HCT116 (cell line): ENCODE measurements at regions not wholly inside any gene's neighbourhood (a gene's known extent, or its start where the extent isn't known, plus 50 kb on each side); places are given as distances from the start of the nearest gene placed in this dataset.

ENCODE experiments used
- ATAC-seq: fragments of 200-7000 bp; cut with Tn5 transposase; 2 replicates; pipeline ENCODE4 v1.9.1; 2020; ENCODE audit warnings: mild to moderate bottlenecking, moderate library complexity
- BruUV-seq: library from RNA; stranded (reverse); fragments of 400-500 nt; replicated peaks from 2 replicates; lab custom pipeline; 2021; lab: Mats Ljungman, UMichigan
- CTCF ChIA-PET: fragments of 300-600 bp; sonication (Branson Sonifier 250); formaldehyde crosslinking; loops from one replicate; lab custom pipeline; 2021; ENCODE audit warnings: antibody characterized with exemption; lab: Charles Lee
- POLR2A ChIA-PET: fragments of 300-600, 350-600 bp; sonication (Branson Sonifier 250); formaldehyde crosslinking; loops from one replicate; lab custom pipeline; 2021; ENCODE audit warnings: antibody characterized with exemption; lab: Charles Lee
- RAD21 ChIA-PET, 2 experiments: fragments of 300-600 bp; sonication (Branson Sonifier 250); formaldehyde crosslinking; loops; one replicate each; lab custom pipeline; 2023; ENCODE audit warnings: low total read pairs in 2 of 2; ENCODE audit not compliant: uncharacterized antibody in 2 of 2, unreplicated experiment in 2 of 2, low non-redundant PET in 1 of 2; lab: Charles Lee
- DNase-seq: peaks from one replicate; pipeline ENCODE4 v3.0.0-alpha.2; 2010; ENCODE audit warnings: low read depth, low spot score
- H2AFZ ChIP-seq: fragments of 200-600 bp; shearing (Covaris generic), sonication (generic); 2 replicates; pipeline ENCODE4 v1.6.1; 2017; ENCODE audit warnings: low read depth, mixed run types, mixed read lengths, antibody characterized with exemption, low read length; ENCODE audit not compliant: poor library complexity, severe bottlenecking
- H3K27ac ChIP-seq: 2 replicates; pipeline ENCODE4 v1.5.1; 2012; ENCODE audit warnings: low read depth, low read length
- H3K27me3 ChIP-seq: fragments of 200-600 bp; sonication (generic); 2 replicates; pipeline ENCODE4 v1.6.1; 2016; ENCODE audit warnings: mixed run types, low read length, mixed read lengths; ENCODE audit not compliant: insufficient read depth
- H3K36me3 ChIP-seq, 2 experiments: fragments of 200-500 bp in 1 of 2; fragments of 200-600 bp in 1 of 2; sonication (Bioruptor generic) in 1 of 2; sonication (generic) in 1 of 2; 2 replicates each; pipeline versions ENCODE4 v1.5.1 to v1.6.1; 2014 to 2016; ENCODE audit warnings: low read length in 2 of 2, inconsistent platforms in 1 of 2, mixed read lengths in 1 of 2, mixed run types in 1 of 2; ENCODE audit not compliant: insufficient read depth in 2 of 2, control insufficient read depth in 1 of 2
- H3K4me1 ChIP-seq, 2 experiments: fragments of 200-600 bp in 1 of 2; sonication (generic) in 1 of 2; 2 replicates each; pipeline versions ENCODE4 v1.5.1 to v1.6.1; 2012 to 2017; ENCODE audit warnings: low read length in 2 of 2, inconsistent platforms in 1 of 2, mild to moderate bottlenecking in 1 of 2, mixed read lengths in 1 of 2, mixed run types in 1 of 2, moderate library complexity in 1 of 2; ENCODE audit not compliant: insufficient read depth in 2 of 2, control insufficient read depth in 1 of 2
- H3K4me2 ChIP-seq: fragments of 200-600 bp; sonication (generic); 2 replicates; pipeline ENCODE4 v1.6.1; 2017; ENCODE audit warnings: mixed run types, low read length, mixed read lengths
- H3K4me3 ChIP-seq, 2 experiments: fragments of 200-600 bp in 1 of 2; sonication (generic) in 1 of 2; replicated peaks in 1 of 2; 2 replicates each; pipeline ENCODE4 v1.5.1; 2011 to 2016; ENCODE audit warnings: low read length in 2 of 2, control low read depth in 1 of 2, low read depth in 1 of 2, mild to moderate bottlenecking in 1 of 2, mixed read lengths in 1 of 2, mixed run types in 1 of 2
- H3K79me2 ChIP-seq: fragments of 200-600 bp; sonication (generic); 2 replicates; pipeline ENCODE4 v1.6.1; 2017; ENCODE audit warnings: mild to moderate bottlenecking, mixed run types, low read length, moderate library complexity, mixed read lengths; ENCODE audit not compliant: insufficient read depth
- H3K9ac ChIP-seq: fragments of 200-600 bp; sonication (generic); 2 replicates; pipeline ENCODE4 v1.6.1; 2016; ENCODE audit warnings: low read length, mixed read lengths
- H3K9me2 ChIP-seq: fragments of 200-600 bp; sonication (generic), shearing (Covaris generic); 2 replicates; pipeline ENCODE4 v1.6.1; 2017; ENCODE audit warnings: mixed run types, mild to moderate bottlenecking, moderate library complexity; ENCODE audit not compliant: insufficient read depth
- H3K9me3 ChIP-seq, 2 experiments: fragments of 200-500 bp in 1 of 2; fragments of 200-600 bp in 1 of 2; sonication (Bioruptor generic) in 1 of 2; sonication (generic) in 1 of 2; 2 replicates each; pipeline ENCODE4 v1.6.1; 2014 to 2017; ENCODE audit warnings: low read length in 2 of 2, mixed read lengths in 2 of 2, inconsistent platforms in 1 of 2, low read depth in 1 of 2, mild to moderate bottlenecking in 1 of 2, mixed run types in 1 of 2, moderate library complexity in 1 of 2; ENCODE audit not compliant: control insufficient read depth in 1 of 2, insufficient read depth in 1 of 2
- H4K20me1 ChIP-seq: fragments of 200-600 bp; sonication (generic), shearing (Covaris generic); 2 replicates; pipeline ENCODE4 v1.6.1; 2017; ENCODE audit warnings: mixed run types, mild to moderate bottlenecking, moderate library complexity; ENCODE audit not compliant: insufficient read depth
- CBX3 ChIP-seq: IDR thresholded peaks from 2 replicates; pipeline ENCODE4 v1.6.1; 2012; ENCODE audit warnings: low read depth
- CEBPB ChIP-seq: IDR thresholded peaks from 2 replicates; pipeline ENCODE4 v1.6.1; 2012; ENCODE audit warnings: low read depth
- EGR1 ChIP-seq: IDR thresholded peaks from 2 replicates; pipeline ENCODE4 v1.6.1; 2012; ENCODE audit warnings: low read depth
- EZH2 ChIP-seq: fragments of 200-600 bp; sonication (generic); IDR thresholded peaks from 2 replicates; pipeline ENCODE4 v1.6.1; 2017; ENCODE audit warnings: antibody characterized with exemption, mixed run types
- EZH2phosphoT487 ChIP-seq: fragments of 200-600 bp; IDR thresholded peaks from 2 replicates; pipeline ENCODE4 v1.6.1; 2018; ENCODE audit warnings: antibody characterized with exemption, borderline replicate concordance
- JUND ChIP-seq: IDR thresholded peaks from 2 replicates; pipeline ENCODE4 v1.6.1; 2012
- POLR2A ChIP-seq: IDR thresholded peaks from 2 replicates; pipeline ENCODE4 v1.7.0; 2011; ENCODE audit warnings: borderline replicate concordance; ENCODE audit not compliant: insufficient read depth, insufficient read length; ENCODE audit errors: extremely low read depth
- POLR2AphosphoS5 ChIP-seq: IDR thresholded peaks from 2 replicates; pipeline ENCODE4 v1.6.1; 2011; ENCODE audit warnings: mild to moderate bottlenecking, low read depth, low read length, moderate library complexity
- REST ChIP-seq: IDR thresholded peaks from 2 replicates; pipeline ENCODE4 v1.6.1; 2012; ENCODE audit warnings: low read depth
- SIN3A ChIP-seq: IDR thresholded peaks from 2 replicates; pipeline ENCODE4 v1.6.1; 2012; ENCODE audit warnings: low read depth
- SP1 ChIP-seq: IDR thresholded peaks from 2 replicates; pipeline ENCODE4 v1.6.1; 2012; ENCODE audit warnings: low read depth
- SRF ChIP-seq: IDR thresholded peaks from 2 replicates; pipeline ENCODE4 v1.6.1; 2012; ENCODE audit warnings: low read depth
- TCF7L2 ChIP-seq: IDR thresholded peaks from 2 replicates; pipeline ENCODE4 v1.7.0; 2011; ENCODE audit warnings: borderline replicate concordance, inconsistent platforms; ENCODE audit not compliant: insufficient read depth, insufficient read length; ENCODE audit errors: extremely low read depth
- ZBTB33 ChIP-seq: IDR thresholded peaks from 2 replicates; pipeline ENCODE4 v1.6.1; 2011; ENCODE audit warnings: mild to moderate bottlenecking, low read length, moderate library complexity; ENCODE audit not compliant: insufficient replicate concordance; ENCODE audit errors: extremely low read depth
- ZFX ChIP-seq: fragments of 450-650 bp; IDR thresholded peaks from 2 replicates; pipeline ENCODE4 v1.6.1; 2017
- ZNF274 ChIP-seq: fragments of 200-500 bp; sonication (Bioruptor generic); IDR thresholded peaks from 2 replicates; pipeline ENCODE4 v1.6.1; 2014; ENCODE audit warnings: mild to moderate bottlenecking, low read depth, low read length, inconsistent platforms
- intact Hi-C: fragments of 100-400 bp; cut with micrococcal nuclease; formaldehyde crosslinking; loops from 2 replicates; pipeline ENCODE4 v1.10.0; 2022
- TF ChIP-seq, protein P1 (sequence below): IDR thresholded peaks from 2 replicates; pipeline ENCODE4 v1.6.1; 2012
- TF ChIP-seq, protein P2 (sequence below), 3 experiments: fragments of 200-600 bp in 1 of 3; sonication (generic) in 1 of 3; IDR thresholded peaks in 2 of 3; conservative IDR thresholded peaks in 1 of 3; 2 replicates each; pipeline ENCODE4 v1.5.1; 2012 to 2017; ENCODE audit warnings: low read depth in 2 of 3, low read length in 2 of 3, antibody characterized with exemption in 1 of 3, borderline replicate concordance in 1 of 3, control low read depth in 1 of 3, mild to moderate bottlenecking in 1 of 3, mixed read lengths in 1 of 3, mixed run types in 1 of 3, moderate library complexity in 1 of 3; ENCODE audit not compliant: insufficient read depth in 1 of 3

DNA sequence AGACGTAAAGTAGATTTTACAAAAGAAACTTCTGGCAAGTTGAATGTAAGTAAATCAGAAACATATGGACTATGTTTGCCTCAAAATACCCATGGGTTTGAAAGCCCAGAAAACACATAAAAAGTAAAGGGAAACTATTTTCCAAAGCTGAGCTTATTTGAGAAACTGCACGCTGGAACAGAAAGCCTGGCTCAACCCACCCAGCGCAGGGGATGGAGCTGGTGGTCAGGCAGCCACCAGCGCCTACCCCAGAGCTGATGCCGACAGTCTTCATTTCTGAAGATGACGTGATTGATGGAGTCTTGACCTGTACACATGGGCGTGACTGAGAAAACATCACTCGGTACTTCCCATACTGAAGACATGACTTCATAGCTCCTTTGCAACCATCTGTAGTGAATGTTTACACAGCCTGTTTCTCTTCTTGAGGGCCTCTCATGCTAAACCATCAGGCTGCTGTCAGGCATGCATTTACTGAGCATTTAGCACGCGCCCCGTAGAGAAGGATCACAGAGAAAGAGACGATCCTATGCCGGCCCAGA is 232.6 kb upstream of the AUTS2 start:
- ATAC-seq = no peak

More for the DNA sequence above, 232.6 kb upstream of the AUTS2 start:
- no peak overlapping the region for H3K9ac ChIP-seq
- no peak overlapping the region for H3K4me2 ChIP-seq
- H3K79me2 ChIP-seq = no peaks in the 10 kb centered on the region
- H3K9me2 ChIP-seq = no peaks in the 10 kb centered on the region
- intact Hi-C loops = no loop called here
- no peaks in the 10 kb centered on the region for H4K20me1 ChIP-seq
- peaks cover 7 to 10% of the 10 kb centered on the region in 2 experiments; a peak in 2 of 4 replicates for H3K9me3 ChIP-seq
- DNase-seq = no peak
- H3K4me1 ChIP-seq = no peaks in the 10 kb centered on the region
- H2AFZ ChIP-seq = no peak overlapping the region
- POLR2A ChIA-PET = no interaction called here
- TF ChIP-seq SP1 (no peak), EGR1 (no peak), CEBPB (no peak), REST (no peak), JUND (no peak), ZFX (no peak), SIN3A (no peak), ZBTB33 (no peak), EZH2 (no peak), POLR2A (no peak), ZNF274 (no peak), SRF (no peak), TCF7L2 (no peak), POLR2AphosphoS5 (no peak), CBX3 (no peak), EZH2phosphoT487 (no peak)
- TF ChIP-seq, protein P1, sequence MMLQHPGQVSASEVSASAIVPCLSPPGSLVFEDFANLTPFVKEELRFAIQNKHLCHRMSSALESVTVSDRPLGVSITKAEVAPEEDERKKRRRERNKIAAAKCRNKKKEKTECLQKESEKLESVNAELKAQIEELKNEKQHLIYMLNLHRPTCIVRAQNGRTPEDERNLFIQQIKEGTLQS = no peak
- TF ChIP-seq, protein P2, sequence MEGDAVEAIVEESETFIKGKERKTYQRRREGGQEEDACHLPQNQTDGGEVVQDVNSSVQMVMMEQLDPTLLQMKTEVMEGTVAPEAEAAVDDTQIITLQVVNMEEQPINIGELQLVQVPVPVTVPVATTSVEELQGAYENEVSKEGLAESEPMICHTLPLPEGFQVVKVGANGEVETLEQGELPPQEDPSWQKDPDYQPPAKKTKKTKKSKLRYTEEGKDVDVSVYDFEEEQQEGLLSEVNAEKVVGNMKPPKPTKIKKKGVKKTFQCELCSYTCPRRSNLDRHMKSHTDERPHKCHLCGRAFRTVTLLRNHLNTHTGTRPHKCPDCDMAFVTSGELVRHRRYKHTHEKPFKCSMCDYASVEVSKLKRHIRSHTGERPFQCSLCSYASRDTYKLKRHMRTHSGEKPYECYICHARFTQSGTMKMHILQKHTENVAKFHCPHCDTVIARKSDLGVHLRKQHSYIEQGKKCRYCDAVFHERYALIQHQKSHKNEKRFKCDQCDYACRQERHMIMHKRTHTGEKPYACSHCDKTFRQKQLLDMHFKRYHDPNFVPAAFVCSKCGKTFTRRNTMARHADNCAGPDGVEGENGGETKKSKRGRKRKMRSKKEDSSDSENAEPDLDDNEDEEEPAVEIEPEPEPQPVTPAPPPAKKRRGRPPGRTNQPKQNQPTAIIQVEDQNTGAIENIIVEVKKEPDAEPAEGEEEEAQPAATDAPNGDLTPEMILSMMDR (IDR thresholded peaks at IDR 0.05 in 2 of 3, conservative IDR thresholded peaks at IDR 0.05 in 1 of 3; ENCODE audit: borderline replicate concordance in 1 of 3, insufficient read depth in 1 of 3, low read depth in 2 of 3, low read length in 2 of 3) = no peak
- no peak overlapping the region for H3K4me3 ChIP-seq
- H3K27ac ChIP-seq = no peak overlapping the region
- H3K36me3 ChIP-seq = no peaks in the 10 kb centered on the region
- RAD21 ChIA-PET = no interaction called here
- CTCF ChIA-PET = no interaction called here
- BruUV-seq = no TSS peak
- H3K27me3 ChIP-seq = no peaks in the 10 kb centered on the region
